ENCODE measurements at regions not wholly inside any gene's neighbourhood (a gene's known extent, or its start where the extent isn't known, plus 50 kb on each side); places are given as distances from the start of the nearest gene placed in this dataset.

DNA sequence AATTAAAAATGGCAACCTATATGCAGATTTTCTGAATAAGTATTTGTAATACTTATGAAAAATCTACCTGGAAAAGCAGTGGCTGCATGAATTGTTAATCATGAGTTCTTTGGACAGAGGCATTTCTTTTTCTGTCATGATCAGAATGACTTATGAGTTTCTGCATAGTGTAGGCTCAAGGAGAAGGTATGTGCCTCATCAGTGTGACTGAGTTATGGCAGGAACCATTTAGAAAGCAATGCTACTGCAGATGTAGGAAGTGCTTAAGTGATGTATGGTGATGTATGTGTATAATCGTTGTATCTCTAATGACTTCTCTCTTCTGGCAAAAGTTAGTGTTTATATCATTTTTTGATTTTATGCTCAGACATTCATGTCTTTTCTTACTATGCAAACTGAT is 816.4 kb upstream of the FBXO33 start:
- H2AFZ ChIP-seq (ENCODE audit: low read length), result no peak overlapping the region
- no peaks in the 10 kb centered on the region for H3K9me3 ChIP-seq (ENCODE audit: control insufficient read depth, low read depth, low read length)
- no peak overlapping the region for H2BK15ac ChIP-seq (ENCODE audit: low read depth, low read length)
- H3K27ac ChIP-seq (ENCODE audit: insufficient read length, low read depth, low read length), result no peak overlapping the region
- DNase-seq, result no peak
- no peak overlapping the region for H3K9ac ChIP-seq (ENCODE audit: extremely low read depth, insufficient read length, low read length)
- no peak overlapping the region for H3K4ac ChIP-seq (ENCODE audit: low read depth, low read length)
- H2AK5ac ChIP-seq (ENCODE audit: insufficient read length, low read length), result no peak overlapping the region
- no peak overlapping the region for H4K5ac ChIP-seq (ENCODE audit: insufficient read length, low read depth, low read length)
- no peak overlapping the region for H3T11ph ChIP-seq (ENCODE audit: low read length)
- no peaks in the 10 kb centered on the region; a peak in 1 of 5 replicates for H3K9me3 Mint-ChIP-seq
- TF ChIP-seq, protein P1, sequence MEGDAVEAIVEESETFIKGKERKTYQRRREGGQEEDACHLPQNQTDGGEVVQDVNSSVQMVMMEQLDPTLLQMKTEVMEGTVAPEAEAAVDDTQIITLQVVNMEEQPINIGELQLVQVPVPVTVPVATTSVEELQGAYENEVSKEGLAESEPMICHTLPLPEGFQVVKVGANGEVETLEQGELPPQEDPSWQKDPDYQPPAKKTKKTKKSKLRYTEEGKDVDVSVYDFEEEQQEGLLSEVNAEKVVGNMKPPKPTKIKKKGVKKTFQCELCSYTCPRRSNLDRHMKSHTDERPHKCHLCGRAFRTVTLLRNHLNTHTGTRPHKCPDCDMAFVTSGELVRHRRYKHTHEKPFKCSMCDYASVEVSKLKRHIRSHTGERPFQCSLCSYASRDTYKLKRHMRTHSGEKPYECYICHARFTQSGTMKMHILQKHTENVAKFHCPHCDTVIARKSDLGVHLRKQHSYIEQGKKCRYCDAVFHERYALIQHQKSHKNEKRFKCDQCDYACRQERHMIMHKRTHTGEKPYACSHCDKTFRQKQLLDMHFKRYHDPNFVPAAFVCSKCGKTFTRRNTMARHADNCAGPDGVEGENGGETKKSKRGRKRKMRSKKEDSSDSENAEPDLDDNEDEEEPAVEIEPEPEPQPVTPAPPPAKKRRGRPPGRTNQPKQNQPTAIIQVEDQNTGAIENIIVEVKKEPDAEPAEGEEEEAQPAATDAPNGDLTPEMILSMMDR (conservative IDR thresholded peaks at IDR 0.05), result no peak
- no peak overlapping the region for H3K4me3 Mint-ChIP-seq
- no peaks in the 10 kb centered on the region for H3K79me2 ChIP-seq (ENCODE audit: insufficient read depth, low read length)
- H3K4me1 ChIP-seq (ENCODE audit: insufficient read depth, low read length), result no peaks in the 10 kb centered on the region
- no peaks in the 10 kb centered on the region for H3K27me3 Mint-ChIP-seq (ENCODE audit: low read depth)
- no peak overlapping the region for H2BK120ac ChIP-seq (ENCODE audit: low read depth, low read length, poor library complexity, severe bottlenecking)
- no peak overlapping the region for H3K4me2 ChIP-seq (ENCODE audit: insufficient read depth, insufficient read length, low read length)
- no peak overlapping the region for H2BK5ac ChIP-seq (ENCODE audit: insufficient read length, low read length)
- H3K27ac Mint-ChIP-seq, result no peak overlapping the region
- no peak overlapping the region for H2BK12ac ChIP-seq (ENCODE audit: insufficient read length, low read depth, low read length)
- WGBS (ENCODE audit: extremely low coverage, insufficient read length, low lambda C conversion rate), result no CpG with 5 or more reads among the region's 1 CpG
- H3K27me3 ChIP-seq (ENCODE audit: insufficient read depth, low read length), result no peaks in the 10 kb centered on the region
- H3K23me2 ChIP-seq (ENCODE audit: insufficient read length, low read depth, low read length, poor library complexity, severe bottlenecking), result no peaks in the 10 kb centered on the region
- H3K23ac ChIP-seq (ENCODE audit: insufficient read length, low read depth, low read length), result no peak overlapping the region
- no peak overlapping the region for H3K56ac ChIP-seq (ENCODE audit: insufficient read length, low read depth, low read length)
- no peak overlapping the region for H3K18ac ChIP-seq (ENCODE audit: insufficient read length, low read depth, low read length)
- no peak overlapping the region for H3K14ac ChIP-seq (ENCODE audit: insufficient read depth, low read length)
- H3K4me1 Mint-ChIP-seq, result no peaks in the 10 kb centered on the region
- H3K36me3 Mint-ChIP-seq (ENCODE audit: insufficient read depth in 1 of 3, low read depth in 3 of 3), result no peaks in the 10 kb centered on the region
- no peak overlapping the region for H2BK20ac ChIP-seq (ENCODE audit: low read depth, low read length, poor library complexity, severe bottlenecking)
- no peaks in the 10 kb centered on the region for H3K79me1 ChIP-seq (ENCODE audit: insufficient read depth, low read depth, low read length, poor library complexity, severe bottlenecking)
- H4K91ac ChIP-seq (ENCODE audit: insufficient read length, low read depth, low read length), result no peak overlapping the region
- no peak overlapping the region for H4K8ac ChIP-seq (replicated peaks; ENCODE audit: insufficient read length, low read depth, low read length)
- no peaks in the 10 kb centered on the region for H4K20me1 ChIP-seq (ENCODE audit: control insufficient read depth, insufficient read depth, insufficient read length)
